Loucy (cell line): ENCODE measurements at regions not wholly inside any gene's neighbourhood (a gene's known extent, or its start where the extent isn't known, plus 50 kb on each side); places are given as distances from the start of the nearest gene placed in this dataset.

Experiments used
- CTCF ChIP-seq: fragments of 200-600 bp; sonication (generic); conservative IDR thresholded peaks from 2 replicates; pipeline ENCODE4 v1.5.1; 2014; ENCODE audit warnings: mild to moderate bottlenecking, antibody characterized with exemption, low read length
- EZH2phosphoT487 ChIP-seq: fragments of 200-600 bp; IDR thresholded peaks from 2 replicates; pipeline ENCODE4 v1.6.1; 2018; ENCODE audit warnings: antibody characterized with exemption, mild to moderate bottlenecking, moderate library complexity, borderline replicate concordance

- no peak for TF ChIP-seq CTCF
- TF ChIP-seq EZH2phosphoT487: no peak
Observed at GRCh38 chr2:226116346-226116745, 683.3 kb downstream of the IRS1 start.
